HepG2 (cell line): ENCODE measurements at regions not wholly inside any gene's neighbourhood (a gene's known extent, or its start where the extent isn't known, plus 50 kb on each side); places are given as distances from the start of the nearest gene placed in this dataset.

Experiments used
- ATF6 ChIP-seq: sonication (generic); formaldehyde crosslinking; conservative IDR thresholded peaks from 2 replicates; pipeline ENCODE4 v1.4.0; 2020; ENCODE audit warnings: missing genetic modification reagents
- BRF2 ChIP-seq: sonication (generic); formaldehyde crosslinking; IDR thresholded peaks from 2 replicates; pipeline ENCODE4 v1.8.1; 2022; ENCODE audit warnings: mild to moderate bottlenecking, missing genetic modification reagents
- ELK4 ChIP-seq: sonication (generic); formaldehyde crosslinking; IDR thresholded peaks from 2 replicates; pipeline ENCODE4 v1.9.0; 2021; ENCODE audit warnings: missing genetic modification reagents, borderline replicate concordance
- HCFC1 ChIP-seq: fragments of 150-350 bp; IDR thresholded peaks from 2 replicates; pipeline ENCODE4 v1.6.1; 2014; ENCODE audit warnings: low read depth, low read length
- USF2 ChIP-seq, 2 experiments: sonication (generic) in 1 of 2; formaldehyde crosslinking in 1 of 2; IDR thresholded peaks; 2 replicates each; pipeline versions ENCODE4 v1.5.1 to v1.6.1; 2011 to 2020; ENCODE audit warnings: borderline replicate concordance in 1 of 2, low read depth in 1 of 2, low read length in 1 of 2, mild to moderate bottlenecking in 1 of 2, missing genetic modification reagents in 1 of 2, moderate library complexity in 1 of 2
- ZBTB49 ChIP-seq: sonication (generic); formaldehyde crosslinking; IDR thresholded peaks from 2 replicates; pipeline ENCODE4 v1.4.0; 2020; ENCODE audit warnings: missing genetic modification reagents, borderline replicate concordance
- ZNF549 ChIP-seq: sonication (generic); formaldehyde crosslinking; IDR thresholded peaks from 2 replicates; pipeline ENCODE4 v1.5.0; 2020; ENCODE audit warnings: missing genetic modification reagents
- ZNF777 ChIP-seq: sonication (generic); formaldehyde crosslinking; IDR thresholded peaks from 2 replicates; pipeline ENCODE4 v1.4.0; 2020; ENCODE audit warnings: missing genetic modification reagents

GRCh38 chr16:54647216-54647615 is 283.4 kb upstream of the IRX5 start:
- TF ChIP-seq ATF6 (CRISPR knock-in tag) (no peak), ZNF777 (CRISPR knock-in tag) (no peak), HCFC1 (no peak), ZNF549 (CRISPR knock-in tag) (no peak), ELK4 (no peak), ZBTB49 (CRISPR knock-in tag) (no peak), BRF2 (CRISPR knock-in tag) (no peak), USF2 (IDR thresholded peaks at IDR 0.05; ENCODE audit: low read depth, low read length) (no peak), USF2 (CRISPR knock-in tag; IDR thresholded peaks at IDR 0.05; ENCODE audit: borderline replicate concordance) (no peak)
